Stomach smooth muscle (tissue), 2 donors: ENCODE measurements at regions not wholly inside any gene's neighbourhood (a gene's known extent, or its start where the extent isn't known, plus 50 kb on each side); places are given as distances from the start of the nearest gene placed in this dataset.

Experiments
- H3K27ac ChIP-seq: one replicate; pipeline ENCODE4 v1.7.0; 2013; ENCODE audit warnings: mild to moderate bottlenecking, low read length, inconsistent platforms
- H3K27me3 ChIP-seq, 2 donors: one replicate each; pipeline ENCODE4 v1.7.0; 2013; ENCODE audit warnings: low read length in 2 of 2; ENCODE audit not compliant: insufficient read depth in 2 of 2, control insufficient read depth in 1 of 2
- H3K36me3 ChIP-seq, 2 donors: one replicate each; pipeline ENCODE4 v1.7.0; 2013; ENCODE audit warnings: low read length in 2 of 2; ENCODE audit not compliant: control insufficient read depth in 2 of 2, insufficient read depth in 2 of 2
- H3K4me1 ChIP-seq: one replicate; pipeline ENCODE4 v1.7.0; 2013; ENCODE audit warnings: low read length; ENCODE audit not compliant: control insufficient read depth, insufficient read depth
- H3K4me3 ChIP-seq, 2 donors: one replicate each; pipeline ENCODE4 v1.7.0; 2013; ENCODE audit warnings: low read length in 2 of 2
- H3K9ac ChIP-seq, 2 donors: one replicate each; pipeline ENCODE4 v1.7.0; 2013; ENCODE audit warnings: low read length in 2 of 2, mild to moderate bottlenecking in 1 of 2
- H3K9me3 ChIP-seq, 2 donors: one replicate each; pipeline ENCODE4 v1.7.0; 2013; ENCODE audit warnings: low read length in 2 of 2; ENCODE audit not compliant: control insufficient read depth in 2 of 2
- donor health status: healthy.
- donor health status: Pancreatic carcinoma.

DNA sequence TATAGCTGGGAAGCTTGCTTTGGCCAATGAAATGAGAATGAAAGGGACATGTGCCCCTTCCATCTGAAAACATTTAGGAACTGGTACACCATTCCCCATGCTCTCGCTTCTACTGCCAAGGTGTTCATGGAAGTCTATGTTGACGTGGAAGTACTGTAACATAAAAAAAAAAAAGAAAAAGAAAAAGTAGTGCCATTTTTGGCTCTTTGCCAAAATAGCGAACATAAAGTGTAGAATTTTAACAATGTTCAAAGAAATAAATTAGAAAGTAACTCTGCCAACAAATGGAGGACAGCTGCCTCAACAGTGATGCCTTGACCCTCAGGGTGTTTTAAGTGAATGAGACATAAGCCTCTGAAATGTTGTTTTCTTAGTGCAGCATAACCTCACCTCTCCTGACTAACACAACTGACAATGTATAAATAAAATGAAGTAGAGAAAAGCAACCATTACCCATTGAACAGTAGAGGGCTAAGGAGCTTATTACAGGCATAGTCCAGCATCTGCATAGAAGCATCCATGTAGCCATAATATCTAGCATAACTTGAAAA is 536.6 kb downstream of the DTWD2 start:
- no peaks in the 10 kb centered on the region for H3K36me3 ChIP-seq

DNA sequence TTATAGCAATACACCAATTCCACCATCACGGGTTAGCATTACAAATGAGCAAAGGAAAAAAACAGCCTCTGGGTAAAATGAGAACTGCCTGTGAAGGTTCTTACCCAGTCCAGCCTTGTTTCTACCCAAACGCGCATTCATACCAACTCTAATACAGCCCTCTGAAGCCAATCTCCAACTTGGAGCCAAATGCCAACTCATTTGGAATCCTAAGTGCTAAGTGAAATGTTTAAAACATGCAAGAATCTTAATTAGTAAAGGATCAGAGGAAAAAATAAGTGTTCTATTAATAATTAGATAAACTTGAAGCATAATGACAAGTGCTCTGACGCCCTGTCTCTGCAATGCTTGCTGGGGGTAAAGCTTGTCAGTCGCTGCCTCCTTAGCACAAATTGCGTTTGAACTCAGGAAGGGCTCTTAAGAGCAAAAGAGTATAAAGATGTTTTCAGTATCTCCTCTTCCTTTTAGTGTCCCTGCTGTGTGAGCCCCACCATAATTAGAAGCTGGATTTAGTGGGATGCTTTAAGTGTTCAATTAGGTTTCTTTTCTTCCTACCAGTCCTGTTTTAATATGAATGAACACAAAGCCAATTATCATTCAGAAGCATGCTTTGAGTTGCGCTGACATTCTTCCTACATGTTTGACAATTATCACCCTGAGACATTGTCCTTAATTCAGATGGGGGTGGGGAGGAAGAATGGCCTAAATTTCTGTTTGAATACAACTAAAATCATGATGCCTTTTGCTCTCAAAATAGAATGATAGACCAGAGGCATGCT is 537.6 kb downstream of the DTWD2 start:
- Histone ChIP-seq H3K27me3 (no peaks in the 10 kb centered on the region), H3K9ac (no peak overlapping the region), H3K9me3 (peaks cover 0 to 2% of the 10 kb centered on the region in 2 donors), H3K4me1 (no peaks in the 10 kb centered on the region), H3K27ac (no peak overlapping the region), H3K4me3 (no peak overlapping the region), H3K36me3 (no peaks in the 10 kb centered on the region)

More for the DNA sequence above, 536.6 kb downstream of the DTWD2 start:
- Histone ChIP-seq H3K9ac (no peak overlapping the region), H3K27me3 (no peaks in the 10 kb centered on the region), H3K4me1 (no peaks in the 10 kb centered on the region), H3K27ac (no peak overlapping the region), H3K4me3 (no peak overlapping the region), H3K9me3 (peaks cover 0 to 2% of the 10 kb centered on the region in 2 donors)

DNA sequence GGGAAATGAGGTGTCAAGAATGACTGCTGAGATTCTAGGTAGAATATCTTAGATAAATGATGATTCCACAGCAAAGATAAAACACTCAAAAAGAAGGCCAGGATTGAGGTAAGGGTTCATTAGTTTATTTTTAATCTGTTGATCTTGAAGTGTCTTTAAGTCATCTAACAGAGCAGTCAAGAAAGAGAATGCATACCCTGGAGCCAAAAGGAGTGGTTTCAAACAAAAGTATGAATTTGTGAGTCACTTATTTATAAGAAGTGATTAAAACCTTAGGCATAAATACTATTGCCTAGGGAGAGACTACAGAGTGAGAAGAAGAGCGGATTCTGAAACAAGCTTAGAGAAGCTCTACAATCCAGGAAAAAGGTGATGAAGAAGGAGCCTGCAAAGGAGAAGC is 541.0 kb downstream of the DTWD2 start:
- no peak overlapping the region for H3K4me3 ChIP-seq
- peaks cover 0 to 2% of the 10 kb centered on the region in 2 donors for H3K9me3 ChIP-seq
- H3K27me3 ChIP-seq: no peaks in the 10 kb centered on the region
- H3K36me3 ChIP-seq: no peaks in the 10 kb centered on the region
- no peaks in the 10 kb centered on the region for H3K4me1 ChIP-seq
- H3K27ac ChIP-seq: no peak overlapping the region
- H3K9ac ChIP-seq: no peak overlapping the region

DNA sequence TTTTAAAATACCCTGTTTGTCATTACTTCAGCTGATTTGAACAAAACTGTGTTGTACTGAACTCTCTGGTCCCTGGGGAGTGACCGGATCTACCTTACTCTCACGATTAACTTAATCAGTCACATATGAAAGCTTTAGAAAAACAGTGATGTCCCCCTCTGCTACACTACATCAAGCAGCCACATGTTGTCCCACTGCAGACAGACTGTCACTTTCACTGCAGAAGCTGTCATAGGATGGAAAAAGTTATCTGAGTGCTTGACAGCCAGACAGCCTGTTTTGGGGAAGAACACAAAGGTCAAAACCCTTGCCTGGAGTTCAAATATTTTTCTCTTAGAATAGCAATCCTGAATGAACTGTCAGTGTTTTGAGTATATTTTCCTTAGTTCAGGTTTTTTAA is 546.4 kb downstream of the DTWD2 start:
- no peak overlapping the region for H3K27ac ChIP-seq
- no peaks in the 10 kb centered on the region for H3K9me3 ChIP-seq
- no peaks in the 10 kb centered on the region for H3K36me3 ChIP-seq
- H3K9ac ChIP-seq: no peak overlapping the region
- no peak overlapping the region for H3K4me3 ChIP-seq
- H3K4me1 ChIP-seq: no peaks in the 10 kb centered on the region
- H3K27me3 ChIP-seq: no peaks in the 10 kb centered on the region

DNA sequence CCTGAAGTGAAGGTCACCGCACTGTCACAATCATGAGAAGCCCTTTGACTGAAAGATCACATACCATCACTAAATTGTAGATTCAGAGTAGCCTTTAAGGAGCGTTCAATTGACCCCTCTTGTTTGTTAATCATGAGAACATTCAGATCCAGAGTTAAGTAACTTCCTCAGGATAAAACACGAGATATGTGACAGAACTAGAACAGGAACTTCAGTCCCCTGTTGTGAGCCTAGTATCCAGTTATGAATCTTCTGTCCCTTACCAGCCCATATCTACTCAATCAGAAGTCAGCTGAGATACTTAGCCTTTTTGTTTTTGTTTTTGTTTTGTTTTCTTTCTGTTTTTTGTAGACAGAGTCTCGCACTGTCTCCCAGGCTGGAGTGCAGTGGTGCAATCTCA is 547.3 kb downstream of the DTWD2 start:
- H3K36me3 ChIP-seq: no peaks in the 10 kb centered on the region
- H3K27me3 ChIP-seq: no peaks in the 10 kb centered on the region
- no peak overlapping the region for H3K4me3 ChIP-seq
- no peaks in the 10 kb centered on the region for H3K9me3 ChIP-seq
- H3K27ac ChIP-seq: no peak overlapping the region
- no peaks in the 10 kb centered on the region for H3K4me1 ChIP-seq
- H3K9ac ChIP-seq: no peak overlapping the region

DNA sequence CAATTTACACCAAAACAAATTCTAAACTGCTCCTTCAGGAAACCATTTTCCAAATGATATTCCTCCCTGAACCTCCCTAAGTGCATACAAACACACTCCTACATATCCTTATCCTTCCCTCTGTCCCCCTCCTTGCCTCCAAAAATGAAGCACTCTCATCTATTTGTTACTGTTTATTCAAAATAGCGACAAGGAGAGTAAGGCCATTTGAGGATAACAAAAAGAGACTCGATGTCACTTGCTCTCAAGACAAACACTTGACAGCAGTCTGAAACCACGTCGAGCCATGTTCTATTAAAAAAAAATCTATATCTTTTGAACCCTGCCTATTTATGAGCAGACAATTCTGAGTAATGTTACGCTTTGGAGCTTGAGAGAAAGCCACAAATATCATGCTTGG is 547.9 kb downstream of the DTWD2 start:
- Histone ChIP-seq H3K9ac (no peak overlapping the region), H3K4me3 (no peak overlapping the region), H3K4me1 (no peaks in the 10 kb centered on the region), H3K36me3 (no peaks in the 10 kb centered on the region), H3K9me3 (no peaks in the 10 kb centered on the region), H3K27me3 (no peaks in the 10 kb centered on the region), H3K27ac (no peak overlapping the region)

DNA sequence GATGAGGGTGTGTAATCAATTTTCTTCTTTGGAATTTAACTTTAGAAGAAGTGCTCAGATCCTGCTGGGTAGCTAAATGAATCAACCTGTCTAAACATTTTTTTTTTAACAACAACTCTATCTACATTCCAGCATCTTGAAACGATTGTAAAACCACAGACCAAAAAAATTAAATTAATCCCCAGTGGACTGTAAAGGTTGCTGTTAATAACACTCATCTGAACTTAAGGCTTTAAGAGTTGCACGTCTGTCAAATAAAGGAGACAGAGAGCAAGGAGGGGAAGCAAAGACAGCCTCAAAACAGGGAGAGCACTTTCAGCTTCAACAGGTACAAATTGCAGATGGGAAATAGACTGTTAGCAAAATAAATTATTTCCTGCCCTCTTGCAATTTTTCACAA is 548.5 kb downstream of the DTWD2 start:
- H3K9me3 ChIP-seq: no peaks in the 10 kb centered on the region
- H3K36me3 ChIP-seq: no peaks in the 10 kb centered on the region
- H3K4me3 ChIP-seq: no peak overlapping the region
- no peak overlapping the region for H3K9ac ChIP-seq
- H3K27ac ChIP-seq: no peak overlapping the region
- no peaks in the 10 kb centered on the region for H3K4me1 ChIP-seq
- no peaks in the 10 kb centered on the region for H3K27me3 ChIP-seq

DNA sequence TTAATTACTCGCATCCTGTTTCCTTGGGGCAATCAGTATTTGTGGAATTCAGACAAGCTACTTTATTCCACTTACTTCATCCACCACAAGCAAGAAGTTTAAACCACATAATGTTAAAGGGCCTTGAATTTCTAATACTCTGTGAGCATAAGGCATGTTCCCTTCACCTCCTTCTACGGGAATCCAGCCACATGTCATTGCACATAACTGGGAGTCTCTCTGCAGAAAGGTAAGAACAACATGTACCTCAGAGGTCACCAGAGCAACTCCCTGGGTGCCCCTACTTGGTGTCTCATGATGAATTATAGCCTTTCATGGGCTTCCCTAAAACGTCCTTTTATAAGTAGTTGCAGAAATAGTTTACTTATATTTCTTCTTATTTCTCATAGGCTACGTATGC is 553.2 kb downstream of the DTWD2 start:
- Histone ChIP-seq H3K9ac (no peak overlapping the region), H3K27ac (no peak overlapping the region), H3K27me3 (no peaks in the 10 kb centered on the region), H3K9me3 (no peaks in the 10 kb centered on the region), H3K4me1 (no peaks in the 10 kb centered on the region), H3K36me3 (no peaks in the 10 kb centered on the region), H3K4me3 (no peak overlapping the region)

DNA sequence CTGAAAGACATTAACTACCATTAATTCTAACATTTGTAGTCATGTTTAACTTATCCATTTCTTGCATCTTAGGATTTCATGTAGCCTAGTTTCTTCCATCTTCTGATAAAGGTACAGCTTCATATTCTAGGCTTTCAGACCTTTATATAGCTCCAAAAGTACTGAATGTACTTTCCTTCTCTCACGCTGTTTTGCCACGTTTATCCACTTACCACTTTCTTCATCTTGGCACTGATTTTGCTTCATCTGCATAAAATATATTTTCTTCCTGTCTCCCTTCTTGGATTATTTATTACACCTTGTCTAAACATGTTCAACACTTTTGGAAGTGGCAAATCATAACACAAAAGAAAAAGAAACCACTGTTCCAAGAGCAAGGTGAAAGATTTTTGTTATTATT is 553.8 kb downstream of the DTWD2 start:
- Histone ChIP-seq H3K36me3 (no peaks in the 10 kb centered on the region), H3K9me3 (no peaks in the 10 kb centered on the region), H3K27me3 (no peaks in the 10 kb centered on the region), H3K9ac (no peak overlapping the region), H3K4me1 (no peaks in the 10 kb centered on the region), H3K4me3 (no peak overlapping the region), H3K27ac (no peak overlapping the region)

DNA sequence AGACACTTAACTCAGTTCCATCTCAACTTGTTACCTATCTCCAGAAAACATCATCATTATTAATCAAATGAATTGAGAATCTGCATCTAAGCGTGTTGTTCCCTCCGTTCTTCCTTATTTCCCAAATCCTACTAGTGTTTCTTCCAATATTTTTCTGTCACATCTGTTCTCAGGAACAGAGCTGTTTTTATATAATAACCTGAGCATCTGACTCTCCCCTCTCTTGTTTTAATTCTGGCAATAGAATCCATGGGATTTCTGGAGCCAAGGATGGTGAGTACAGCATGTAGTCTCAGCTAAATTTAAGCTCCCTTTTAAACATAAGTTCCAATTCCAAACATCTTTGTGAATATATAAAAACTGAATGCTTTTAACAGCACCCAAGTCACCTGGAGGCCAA is 558.3 kb downstream of the DTWD2 start:
- no peak overlapping the region for H3K27ac ChIP-seq
- peaks cover 0 to 2% of the 10 kb centered on the region in 2 donors for H3K9me3 ChIP-seq
- no peaks in the 10 kb centered on the region for H3K36me3 ChIP-seq
- H3K27me3 ChIP-seq: no peaks in the 10 kb centered on the region
- no peak overlapping the region for H3K9ac ChIP-seq
- no peaks in the 10 kb centered on the region for H3K4me1 ChIP-seq
- no peak overlapping the region for H3K4me3 ChIP-seq

DNA sequence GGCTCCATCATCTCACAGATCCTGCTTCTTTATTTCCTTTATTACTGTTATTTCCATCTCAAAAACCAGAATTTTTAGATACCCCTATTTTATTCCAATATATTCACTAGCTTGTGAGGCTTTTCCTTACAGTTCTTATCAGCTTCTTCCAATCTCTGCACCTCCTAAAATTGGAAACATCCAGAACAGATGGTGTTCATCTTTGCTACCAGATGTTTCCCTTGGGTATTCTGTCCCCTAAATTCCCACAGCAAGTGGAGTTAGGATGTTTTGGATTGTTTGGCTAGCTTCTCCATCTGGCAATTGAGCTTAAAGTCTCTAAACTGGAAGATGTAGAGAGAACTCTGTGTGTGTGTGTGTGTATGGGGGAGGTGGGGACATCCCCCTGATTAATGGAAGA is 580.4 kb downstream of the DTWD2 start:
- no peaks in the 10 kb centered on the region for H3K4me1 ChIP-seq
- no peaks in the 10 kb centered on the region for H3K36me3 ChIP-seq

More for the DNA sequence above, 580.4 kb downstream of the DTWD2 start:
- Histone ChIP-seq H3K27ac (no peak overlapping the region), H3K9me3 (no peaks in the 10 kb centered on the region), H3K4me3 (no peak overlapping the region), H3K27me3 (no peaks in the 10 kb centered on the region), H3K9ac (no peak overlapping the region)
